Cardiac fibroblast (primary cell): ENCODE measurements at regions not wholly inside any gene's neighbourhood (a gene's known extent, or its start where the extent isn't known, plus 50 kb on each side); places are given as distances from the start of the nearest gene placed in this dataset.
A peak's percentile ranks its signal among the peaks of the same experiment; 100 is the strongest.

Source experiments
- DNase-seq, 2 donors: peaks; one replicate each; pipeline versions ENCODE4 v3.0.0 to v3.0.0-alpha.2; 2010; ENCODE audit warnings: low read depth in 2 of 2
- H3K4me3 ChIP-seq, 2 donors: replicated peaks in 1 of 2; 1 replicate in 1 of 2; 2 replicates in 1 of 2; pipeline ENCODE4 v1.5.1; 2011; ENCODE audit warnings: low read depth in 2 of 2, low read length in 2 of 2, mild to moderate bottlenecking in 2 of 2, moderate library complexity in 1 of 2
- CTCF ChIP-seq: IDR thresholded peaks from one replicate; pipeline ENCODE4 v1.5.1; 2011; ENCODE audit warnings: low read depth, mild to moderate bottlenecking, low read length, inconsistent platforms

- no peak for TF ChIP-seq CTCF
- DNase-seq: no peak
- no peak overlapping the region for H3K4me3 ChIP-seq
Observed at GRCh38 chr3:117647435-117647834, 937.9 kb downstream of the TUSC7 start.

DNA sequence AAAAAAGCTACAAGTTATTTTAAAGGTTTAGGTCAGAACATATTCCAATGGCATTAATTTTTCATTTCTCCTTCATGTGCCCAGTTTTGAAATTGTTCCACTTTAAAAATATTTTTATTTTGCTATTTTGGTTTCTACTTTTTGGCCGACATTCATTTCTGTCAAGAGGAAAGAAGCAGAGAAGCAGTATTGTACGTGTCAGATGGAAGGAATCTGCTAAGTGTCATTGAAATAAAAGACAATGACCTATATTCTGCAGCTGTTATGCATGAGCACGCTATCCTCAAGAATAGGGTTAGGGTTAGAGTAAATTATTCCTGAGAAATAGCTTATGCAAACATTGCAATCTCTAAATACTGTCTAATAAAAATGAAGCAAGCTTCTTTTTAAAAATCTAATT, 941.7 kb downstream of the TUSC7 start:
- H3K4me3 ChIP-seq: no peak overlapping the region
- TF ChIP-seq CTCF: no peak
- DNase-seq: no peak

DNA sequence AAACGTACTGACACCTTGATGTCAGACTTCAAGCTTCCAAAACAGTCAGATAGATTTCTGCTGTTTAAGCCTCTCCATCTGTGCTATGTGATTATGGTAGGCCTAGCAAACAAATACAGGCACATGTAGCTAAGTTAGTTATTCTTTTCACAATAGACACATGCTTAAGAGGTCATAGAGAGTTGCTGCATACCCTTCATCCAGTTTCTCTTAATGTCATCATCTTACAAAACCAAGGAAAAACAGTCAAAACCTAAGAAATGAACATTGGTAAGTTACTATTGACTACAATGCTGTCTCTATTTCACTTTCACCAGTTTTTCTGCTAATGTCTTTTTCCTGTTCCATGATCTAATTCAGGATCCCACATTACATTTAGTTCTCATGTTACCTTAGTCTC, 946.8 kb downstream of the TUSC7 start:
- DNase-seq: no peak
- H3K4me3 ChIP-seq: no peak overlapping the region
- TF ChIP-seq CTCF: no peak

DNA sequence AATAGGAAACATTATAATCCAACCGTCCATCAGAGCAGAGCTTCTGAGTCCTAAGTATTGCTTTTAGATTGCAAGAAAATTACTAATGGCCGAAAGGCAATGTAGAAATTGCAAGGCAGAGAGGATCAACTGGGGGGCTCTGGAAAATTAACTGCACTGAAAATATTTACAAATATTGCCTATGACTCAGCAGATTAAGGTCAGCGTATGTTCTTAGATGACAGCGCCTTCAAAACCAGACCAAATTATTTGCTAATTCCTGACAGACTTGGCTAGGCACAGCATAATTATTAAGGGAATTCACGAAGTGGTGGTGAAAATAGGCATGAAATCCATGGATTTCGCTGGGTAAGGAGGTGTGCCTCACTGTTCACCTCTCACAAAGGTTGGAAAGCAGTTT, 947.7 kb downstream of the TUSC7 start:
- TF ChIP-seq CTCF: no peak
- DNase-seq: no peak
- H3K4me3 ChIP-seq: no peak overlapping the region

GRCh38 chr3:117660941-117661817, 951.6 kb downstream of the TUSC7 start:
- peak; percentile 5 to 61 for DNase-seq
- no peak for TF ChIP-seq CTCF
- no peak overlapping the region for H3K4me3 ChIP-seq

GRCh38 chr3:117661818-117662095, 952.2 kb downstream of the TUSC7 start:
- no peak overlapping the region for H3K4me3 ChIP-seq
- no peak for DNase-seq
- no peak for TF ChIP-seq CTCF

- DNase-seq: no peak
- no peak for TF ChIP-seq CTCF
- no peak overlapping the region for H3K4me3 ChIP-seq
Observed at GRCh38 chr3:117665296-117665695, 955.7 kb downstream of the TUSC7 start.
